ENCODE measurements at regions not wholly inside any gene's neighbourhood (a gene's known extent, or its start where the extent isn't known, plus 50 kb on each side); places are given as distances from the start of the nearest gene placed in this dataset.
"Not testable (repeated sequence)": the region's sequence is repeated elsewhere in the genome, so short reads cannot be mapped to it uniquely, and the experiment has no call there.

GRCh38 chr14:66300886-66301285 is 185.3 kb upstream of the CCDC196 start:
- Mint-ChIP-seq H3K9me3 (peaks cover 32% of the 10 kb centered on the region), H3K4me3 (no peak overlapping the region), H3K36me3 (ENCODE audit: low read depth) (no peaks in the 10 kb centered on the region), H3K4me1 (no peaks in the 10 kb centered on the region), H3K27ac (no peak overlapping the region), H3K27me3 (peaks cover 6% of the 10 kb centered on the region)
- no peak for DNase-seq
- no peak for ATAC-seq

- no peaks in the 10 kb centered on the region for H3K27me3 Mint-ChIP-seq
- no peak for ATAC-seq
- H3K36me3 Mint-ChIP-seq (ENCODE audit: low read depth): no peaks in the 10 kb centered on the region
- no peak overlapping the region for H3K4me3 Mint-ChIP-seq
- H3K4me1 Mint-ChIP-seq: no peaks in the 10 kb centered on the region
- peaks cover 11% of the 10 kb centered on the region for H3K9me3 Mint-ChIP-seq
- no peak for DNase-seq
- H3K27ac Mint-ChIP-seq: no peak overlapping the region
These were observed 180.1 kb upstream of the CCDC196 start for GRCh38 chr14:66306101-66306500.

DNA sequence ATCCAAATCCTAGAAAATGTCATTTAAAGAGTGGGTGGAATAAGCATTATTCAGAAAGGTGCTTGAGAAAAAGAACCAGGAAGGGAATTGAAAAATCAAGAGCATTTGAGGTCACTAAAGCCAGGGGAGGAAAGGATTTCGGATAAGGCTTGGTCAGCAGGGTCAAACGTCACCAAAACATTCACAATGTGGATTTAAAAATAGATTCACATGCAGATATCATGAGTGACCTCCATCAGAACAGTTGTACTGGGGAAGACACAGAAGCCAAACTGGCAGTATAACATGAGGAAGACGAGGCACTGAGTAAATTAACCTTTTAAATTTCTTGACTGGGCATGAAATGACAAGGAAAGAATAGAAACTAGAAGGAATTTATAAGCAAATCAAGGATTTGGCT is 175.1 kb upstream of the CCDC196 start:
- Mint-ChIP-seq H3K27me3 (no peaks in the 10 kb centered on the region), H3K27ac (no peak overlapping the region), H3K36me3 (ENCODE audit: low read depth) (no peaks in the 10 kb centered on the region), H3K4me1 (no peaks in the 10 kb centered on the region), H3K9me3 (no peaks in the 10 kb centered on the region), H3K4me3 (no peak overlapping the region)
- DNase-seq (no peak), ATAC-seq (no peak)

GRCh38 chr14:66311990-66312389 is 174.2 kb upstream of the CCDC196 start:
- Mint-ChIP-seq H3K36me3 (ENCODE audit: low read depth) (no peaks in the 10 kb centered on the region), H3K27me3 (no peaks in the 10 kb centered on the region), H3K4me3 (no peak overlapping the region), H3K9me3 (no peaks in the 10 kb centered on the region), H3K4me1 (no peaks in the 10 kb centered on the region), H3K27ac (no peak overlapping the region)
- ATAC-seq: no peak
- DNase-seq: no peak

GRCh38 chr14:66312451-66312850 is 173.7 kb upstream of the CCDC196 start:
- Mint-ChIP-seq H3K27me3 (no peaks in the 10 kb centered on the region), H3K4me1 (no peaks in the 10 kb centered on the region), H3K9me3 (peaks cover 4% of the 10 kb centered on the region), H3K36me3 (ENCODE audit: low read depth) (no peaks in the 10 kb centered on the region), H3K27ac (no peak overlapping the region), H3K4me3 (no peak overlapping the region)
- ATAC-seq (no peak), DNase-seq (no peak)

GRCh38 chr14:66315098-66315497 is 171.1 kb upstream of the CCDC196 start:
- H3K4me1 Mint-ChIP-seq: no peaks in the 10 kb centered on the region
- H3K9me3 Mint-ChIP-seq: peaks cover 25% of the 10 kb centered on the region
- DNase-seq (no peak), ATAC-seq (no peak)
- peaks cover 3% of the 10 kb centered on the region for H3K36me3 Mint-ChIP-seq (ENCODE audit: low read depth)
- no peaks in the 10 kb centered on the region for H3K27me3 Mint-ChIP-seq
- H3K4me3 Mint-ChIP-seq: no peak overlapping the region
- no peak overlapping the region for H3K27ac Mint-ChIP-seq

DNA sequence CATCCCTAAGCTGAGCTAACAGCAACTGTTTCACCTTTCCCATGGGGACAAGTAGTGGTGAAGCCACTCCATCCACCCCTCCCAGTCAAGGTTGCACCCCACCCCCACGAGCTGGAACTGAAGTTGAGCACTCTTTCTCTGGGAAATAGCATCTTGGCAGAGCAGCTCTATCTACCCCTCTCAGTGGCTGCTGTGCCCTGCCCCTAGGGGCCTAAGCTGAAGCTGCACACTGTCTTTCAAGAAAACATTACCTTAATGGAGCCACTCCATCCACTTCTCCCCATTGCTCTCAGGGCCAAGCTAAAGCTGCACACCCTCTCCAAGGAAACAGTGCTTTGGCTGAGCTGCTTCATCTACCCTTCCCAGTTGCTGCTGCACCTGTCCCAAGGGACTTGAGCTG is 170.6 kb upstream of the CCDC196 start:
- Mint-ChIP-seq H3K4me3 (no peak overlapping the region), H3K36me3 (ENCODE audit: low read depth) (peaks cover 3% of the 10 kb centered on the region), H3K9me3 (peaks cover 29% of the 10 kb centered on the region), H3K4me1 (no peaks in the 10 kb centered on the region), H3K27ac (no peak overlapping the region), H3K27me3 (no peaks in the 10 kb centered on the region)
- ATAC-seq (no peak), DNase-seq (no peak)

DNA sequence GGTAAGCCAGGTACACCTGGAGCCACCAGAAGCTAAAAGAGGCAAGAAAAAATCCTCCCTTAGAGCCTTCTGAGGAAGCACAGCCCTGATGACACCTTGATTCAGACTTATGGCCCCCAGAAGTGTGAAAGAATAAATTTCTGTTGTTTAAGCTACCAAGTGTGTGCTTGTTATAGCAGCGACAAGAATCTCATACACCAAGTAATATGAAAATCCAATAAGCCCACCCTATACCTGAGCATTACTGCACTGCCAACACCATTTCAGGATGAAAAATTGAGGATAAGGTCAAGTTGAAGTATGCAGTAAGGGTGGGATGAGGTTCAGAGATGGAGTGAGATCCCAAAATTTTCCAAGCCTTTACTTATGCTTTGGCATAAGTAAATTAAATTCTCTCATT is 163.6 kb upstream of the CCDC196 start:
- Mint-ChIP-seq H3K27ac (no peak overlapping the region), H3K9me3 (peaks cover 27% of the 10 kb centered on the region), H3K27me3 (no peaks in the 10 kb centered on the region), H3K4me1 (no peaks in the 10 kb centered on the region), H3K4me3 (no peak overlapping the region), H3K36me3 (ENCODE audit: low read depth) (peaks cover 3% of the 10 kb centered on the region)
- ATAC-seq: no peak
- no peak for DNase-seq

GRCh38 chr14:66330228-66330627 is 155.9 kb upstream of the CCDC196 start:
- Mint-ChIP-seq H3K36me3 (ENCODE audit: low read depth) (no peaks in the 10 kb centered on the region), H3K27ac (no peak overlapping the region), H3K27me3 (peaks cover under 1% of the 10 kb centered on the region), H3K9me3 (no peaks in the 10 kb centered on the region), H3K4me1 (no peaks in the 10 kb centered on the region), H3K4me3 (no peak overlapping the region)
- ATAC-seq: no peak
- no peak for DNase-seq

DNA sequence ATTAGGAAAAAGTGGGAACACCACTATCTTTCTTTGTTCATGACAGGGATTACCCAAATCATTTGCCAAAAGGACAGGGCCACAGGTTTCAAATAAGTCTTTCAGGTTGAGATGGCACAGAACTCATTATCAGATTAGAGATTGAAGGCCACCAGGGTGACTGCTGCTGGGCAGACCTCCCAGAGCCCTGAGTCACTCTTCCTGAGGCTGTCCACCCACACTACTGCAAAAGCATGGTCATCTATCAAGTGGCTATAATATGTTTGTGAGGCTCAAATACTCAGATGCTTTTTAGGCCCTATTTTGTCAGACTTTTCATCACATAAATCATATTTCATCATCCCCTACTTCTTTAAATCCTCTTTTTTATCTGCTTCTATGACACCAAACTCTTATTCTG is 155.3 kb upstream of the CCDC196 start:
- ATAC-seq: no peak
- Mint-ChIP-seq H3K4me1 (no peaks in the 10 kb centered on the region), H3K4me3 (no peak overlapping the region), H3K27ac (no peak overlapping the region), H3K9me3 (no peaks in the 10 kb centered on the region), H3K36me3 (ENCODE audit: low read depth) (no peaks in the 10 kb centered on the region), H3K27me3 (peaks cover 6% of the 10 kb centered on the region)
- DNase-seq: no peak

DNA sequence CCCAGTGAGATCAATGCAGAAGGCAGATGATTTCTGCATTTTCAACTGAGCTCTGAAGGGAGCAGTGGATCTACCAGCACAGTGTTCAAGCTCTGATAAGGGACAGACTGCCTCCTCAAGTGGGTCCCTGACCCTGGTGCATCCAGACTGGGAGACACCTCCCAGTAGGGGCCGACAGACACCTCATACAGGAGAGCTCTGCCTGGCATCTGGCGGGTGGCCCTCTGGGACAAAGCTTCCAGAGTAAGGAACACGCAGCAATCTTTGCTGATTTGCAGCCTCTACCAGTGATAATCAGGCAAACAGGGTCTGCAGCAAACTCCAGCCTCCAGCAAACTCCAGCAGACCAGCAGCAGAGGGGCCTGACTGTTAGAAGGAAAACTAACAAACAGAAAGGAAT is 152.9 kb upstream of the CCDC196 start:
- not testable (repeated sequence) for H3K36me3 Mint-ChIP-seq (ENCODE audit: low read depth); H3K4me3 Mint-ChIP-seq; H3K4me1 Mint-ChIP-seq; H3K9me3 Mint-ChIP-seq; DNase-seq; ATAC-seq; H3K27me3 Mint-ChIP-seq; H3K27ac Mint-ChIP-seq

DNA sequence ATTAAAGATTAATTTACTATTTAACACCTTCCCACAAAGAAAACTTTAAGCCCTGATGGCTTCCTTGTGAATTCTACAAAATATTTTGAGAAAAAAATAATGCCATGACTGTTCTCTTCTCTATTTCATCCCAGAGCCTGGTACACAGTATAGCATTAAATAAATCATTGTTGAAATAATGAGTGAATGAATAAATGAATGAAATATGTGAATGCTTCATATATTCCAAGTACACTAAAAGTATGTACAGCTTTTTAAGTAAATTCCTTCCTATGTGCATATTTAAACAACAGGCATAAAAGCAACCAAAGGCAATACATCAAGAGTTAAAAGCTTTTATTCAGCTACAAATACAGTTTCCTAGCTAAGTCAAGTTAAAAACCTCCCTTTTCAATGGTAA is 144.9 kb upstream of the CCDC196 start:
- no peaks in the 10 kb centered on the region for H3K27me3 Mint-ChIP-seq
- H3K27ac Mint-ChIP-seq: no peak overlapping the region
- no peaks in the 10 kb centered on the region for H3K36me3 Mint-ChIP-seq (ENCODE audit: low read depth)
- no peak overlapping the region for H3K4me3 Mint-ChIP-seq
- no peak for ATAC-seq
- H3K4me1 Mint-ChIP-seq: no peaks in the 10 kb centered on the region
- DNase-seq: no peak
- no peaks in the 10 kb centered on the region for H3K9me3 Mint-ChIP-seq

DNA sequence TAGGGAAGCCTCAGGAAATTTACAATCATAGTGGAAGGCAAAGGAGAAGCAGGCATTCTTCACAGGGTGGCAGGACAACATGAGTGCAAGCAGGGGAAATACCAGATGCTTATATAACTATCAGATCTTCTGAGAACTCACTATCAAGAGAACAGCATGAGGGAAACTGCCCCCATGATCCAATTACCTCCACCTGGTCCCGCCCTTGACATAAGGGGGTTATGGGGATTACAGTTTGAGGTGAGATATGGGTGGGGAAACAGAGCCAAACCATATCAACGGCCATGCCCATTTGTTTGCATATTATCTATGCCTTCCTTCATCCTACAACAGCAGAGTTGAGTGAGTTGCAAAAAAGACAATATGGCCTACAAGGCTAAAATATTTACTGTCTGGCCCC is 140.2 kb upstream of the CCDC196 start:
- H3K9me3 Mint-ChIP-seq: peaks cover 24% of the 10 kb centered on the region
- no peak overlapping the region for H3K27ac Mint-ChIP-seq
- peaks cover 2% of the 10 kb centered on the region for H3K36me3 Mint-ChIP-seq (ENCODE audit: low read depth)
- H3K27me3 Mint-ChIP-seq: peaks cover 2% of the 10 kb centered on the region
- no peak for DNase-seq
- H3K4me3 Mint-ChIP-seq: no peak overlapping the region
- no peaks in the 10 kb centered on the region for H3K4me1 Mint-ChIP-seq
- no peak for ATAC-seq

GRCh38 chr14:66351310-66351709 is 134.9 kb upstream of the CCDC196 start:
- peaks cover 33% of the 10 kb centered on the region for H3K9me3 Mint-ChIP-seq
- peaks cover 2% of the 10 kb centered on the region for H3K27me3 Mint-ChIP-seq
- DNase-seq: no peak
- H3K4me3 Mint-ChIP-seq: no peak overlapping the region
- no peak for ATAC-seq
- no peaks in the 10 kb centered on the region for H3K4me1 Mint-ChIP-seq
- no peak overlapping the region for H3K27ac Mint-ChIP-seq
- H3K36me3 Mint-ChIP-seq (ENCODE audit: low read depth): peaks cover 2% of the 10 kb centered on the region

- Mint-ChIP-seq H3K27me3 (peaks cover 3% of the 10 kb centered on the region), H3K4me1 (no peaks in the 10 kb centered on the region), H3K27ac (no peak overlapping the region), H3K36me3 (ENCODE audit: low read depth) (no peaks in the 10 kb centered on the region), H3K9me3 (no peaks in the 10 kb centered on the region), H3K4me3 (no peak overlapping the region)
- ATAC-seq (no peak), DNase-seq (peak; percentile 7)
These were observed 126.7 kb upstream of the CCDC196 start for GRCh38 chr14:66359500-66359899.

GRCh38 chr14:66360366-66360926 is 125.7 kb upstream of the CCDC196 start:
- Mint-ChIP-seq H3K27me3 (peaks cover 3% of the 10 kb centered on the region), H3K4me1 (no peaks in the 10 kb centered on the region), H3K4me3 (no peak overlapping the region), H3K27ac (no peak overlapping the region), H3K36me3 (ENCODE audit: low read depth) (no peaks in the 10 kb centered on the region), H3K9me3 (no peaks in the 10 kb centered on the region)
- DNase-seq (no peak), ATAC-seq (no peak)

All from activated naive CD8-positive, alpha-beta T cell treated with anti-CD3 and anti-CD28 coated beads, Interleukin-2, amount 50 U/mL, for 24 hours (primary cell).